ENCODE measurements at regions not wholly inside any gene's neighbourhood (a gene's known extent, or its start where the extent isn't known, plus 50 kb on each side); places are given as distances from the start of the nearest gene placed in this dataset.

- ATAC-seq (no peak), DNase-seq (no peak)
- Mint-ChIP-seq H3K4me1 (ENCODE audit: low read depth) (peaks cover 9% of the 10 kb centered on the region), H3K27ac (no peak overlapping the region), H3K4me3 (no peak overlapping the region), H3K36me3 (ENCODE audit: low read depth) (no peaks in the 10 kb centered on the region), H3K9me3 (ENCODE audit: insufficient read depth) (no peaks in the 10 kb centered on the region), H3K27me3 (ENCODE audit: low read depth) (peaks cover 24% of the 10 kb centered on the region)
- CTCF ChIA-PET, result interaction anchor here (0.6 to 1.3 kb wide), 3 partner anchors 9 to 97 kb away, joined by 3 to 4 read pairs (median 4); no protein-coding TSS in a partner anchor
- POLR2A ChIA-PET, result no interaction called here
Measured at GRCh38 chr6:79804732-79805131, 142.6 kb downstream of the ELOVL4 start.

- H3K9me3 Mint-ChIP-seq (ENCODE audit: insufficient read depth), result no peaks in the 10 kb centered on the region
- ChIA-PET CTCF (no interaction called here), POLR2A (no interaction called here)
- H3K4me1 Mint-ChIP-seq (ENCODE audit: low read depth), result peaks cover 9% of the 10 kb centered on the region
- no peak for ATAC-seq
- H3K27me3 Mint-ChIP-seq (ENCODE audit: low read depth), result peaks cover 24% of the 10 kb centered on the region
- DNase-seq, result no peak
- no peaks in the 10 kb centered on the region for H3K36me3 Mint-ChIP-seq (ENCODE audit: low read depth)
- H3K4me3 Mint-ChIP-seq, result no peak overlapping the region
- H3K27ac Mint-ChIP-seq, result no peak overlapping the region
Measured at GRCh38 chr6:79803917-79804316, 143.4 kb downstream of the ELOVL4 start.

- Mint-ChIP-seq H3K4me1 (ENCODE audit: low read depth) (peaks cover 9% of the 10 kb centered on the region), H3K4me3 (no peak overlapping the region), H3K36me3 (ENCODE audit: low read depth) (no peaks in the 10 kb centered on the region), H3K27me3 (ENCODE audit: low read depth) (peaks cover 16% of the 10 kb centered on the region), H3K27ac (no peak overlapping the region), H3K9me3 (ENCODE audit: insufficient read depth) (no peaks in the 10 kb centered on the region)
- DNase-seq, result no peak
- ATAC-seq, result no peak
- ChIA-PET POLR2A (no interaction called here), CTCF (interaction anchor here (1.2 to 1.7 kb wide), 3 partner anchors 12 to 65 kb away, joined by 3 to 5 read pairs (median 4); no protein-coding TSS in a partner anchor)
Measured at GRCh38 chr6:79802657-79803300, 144.6 kb downstream of the ELOVL4 start.

- DNase-seq (no peak), ATAC-seq (no peak)
- Mint-ChIP-seq H3K36me3 (ENCODE audit: low read depth) (no peaks in the 10 kb centered on the region), H3K4me1 (ENCODE audit: low read depth) (peaks cover 9% of the 10 kb centered on the region), H3K27me3 (ENCODE audit: low read depth) (peaks cover 12% of the 10 kb centered on the region), H3K27ac (no peak overlapping the region), H3K9me3 (ENCODE audit: insufficient read depth) (no peaks in the 10 kb centered on the region), H3K4me3 (no peak overlapping the region)
- ChIA-PET CTCF (interaction anchor here (0.9 to 1.7 kb wide), 6 partner anchors 9 to 67 kb away, joined by 3 to 9 read pairs (median 4); no protein-coding TSS in a partner anchor), POLR2A (no interaction called here)
Measured at GRCh38 chr6:79801362-79801761, 146.0 kb downstream of the ELOVL4 start.

GRCh38 chr6:79798841-79799240 lies 148.5 kb downstream of the ELOVL4 start:
- H3K27me3 Mint-ChIP-seq (ENCODE audit: low read depth), result peaks cover 12% of the 10 kb centered on the region
- DNase-seq, result no peak
- H3K27ac Mint-ChIP-seq, result no peak overlapping the region
- ChIA-PET POLR2A (no interaction called here), CTCF (no interaction called here)
- no peak for ATAC-seq
- no peak overlapping the region for H3K4me3 Mint-ChIP-seq
- no peaks in the 10 kb centered on the region for H3K36me3 Mint-ChIP-seq (ENCODE audit: low read depth)
- H3K9me3 Mint-ChIP-seq (ENCODE audit: insufficient read depth), result no peaks in the 10 kb centered on the region
- H3K4me1 Mint-ChIP-seq (ENCODE audit: low read depth), result peaks cover 3% of the 10 kb centered on the region

GRCh38 chr6:79797912-79798311 lies 149.4 kb downstream of the ELOVL4 start:
- peaks cover 11% of the 10 kb centered on the region for H3K27me3 Mint-ChIP-seq (ENCODE audit: low read depth)
- H3K4me1 Mint-ChIP-seq (ENCODE audit: low read depth), result peaks cover 3% of the 10 kb centered on the region
- ATAC-seq, result no peak
- H3K4me3 Mint-ChIP-seq, result no peak overlapping the region
- no peak overlapping the region for H3K27ac Mint-ChIP-seq
- H3K9me3 Mint-ChIP-seq (ENCODE audit: insufficient read depth), result no peaks in the 10 kb centered on the region
- ChIA-PET POLR2A (no interaction called here), CTCF (no interaction called here)
- no peaks in the 10 kb centered on the region for H3K36me3 Mint-ChIP-seq (ENCODE audit: low read depth)
- DNase-seq, result no peak

- peaks cover 3% of the 10 kb centered on the region for H3K4me1 Mint-ChIP-seq (ENCODE audit: low read depth)
- H3K36me3 Mint-ChIP-seq (ENCODE audit: low read depth), result no peaks in the 10 kb centered on the region
- POLR2A ChIA-PET, result no interaction called here
- H3K27me3 Mint-ChIP-seq (ENCODE audit: low read depth), result peaks cover 11% of the 10 kb centered on the region
- H3K4me3 Mint-ChIP-seq, result no peak overlapping the region
- ATAC-seq (no peak), DNase-seq (no peak)
- no peak overlapping the region for H3K27ac Mint-ChIP-seq
- no peaks in the 10 kb centered on the region for H3K9me3 Mint-ChIP-seq (ENCODE audit: insufficient read depth)
- CTCF ChIA-PET, result interaction anchor here (2.6 kb wide), 1 partner anchor 16 kb away, joined by 6 read pairs; no protein-coding TSS in a partner anchor
Measured at GRCh38 chr6:79797163-79797764, 150.1 kb downstream of the ELOVL4 start.

GRCh38 chr6:79796197-79796596 lies 151.2 kb downstream of the ELOVL4 start:
- peaks cover 7% of the 10 kb centered on the region for H3K4me1 Mint-ChIP-seq (ENCODE audit: low read depth)
- DNase-seq (no peak), ATAC-seq (no peak)
- H3K27me3 Mint-ChIP-seq (ENCODE audit: low read depth), result peaks cover 4% of the 10 kb centered on the region
- no peaks in the 10 kb centered on the region for H3K9me3 Mint-ChIP-seq (ENCODE audit: insufficient read depth)
- H3K27ac Mint-ChIP-seq, result no peak overlapping the region
- no peaks in the 10 kb centered on the region for H3K36me3 Mint-ChIP-seq (ENCODE audit: low read depth)
- no peak overlapping the region for H3K4me3 Mint-ChIP-seq
- ChIA-PET CTCF (interaction anchor here (1.1 to 2.6 kb wide), 3 partner anchors 17 to 74 kb away, joined by 3 to 9 read pairs (median 6); no protein-coding TSS in a partner anchor), POLR2A (interaction anchor here (0.5 kb wide), 1 partner anchor 22 kb away, joined by 3 read pairs; no protein-coding TSS in a partner anchor)

- Mint-ChIP-seq H3K27ac (no peak overlapping the region), H3K27me3 (ENCODE audit: low read depth) (peaks cover 11% of the 10 kb centered on the region), H3K36me3 (ENCODE audit: low read depth) (no peaks in the 10 kb centered on the region), H3K9me3 (ENCODE audit: insufficient read depth) (no peaks in the 10 kb centered on the region), H3K4me1 (ENCODE audit: low read depth) (peaks cover 4% of the 10 kb centered on the region), H3K4me3 (no peak overlapping the region)
- ATAC-seq, result no peak
- no peak for DNase-seq
- ChIA-PET CTCF (interaction anchor here (0.8 to 4.1 kb wide), 2 partner anchors 12 kb away, joined by 3 to 18 read pairs; no protein-coding TSS in a partner anchor), POLR2A (no interaction called here)
Measured at GRCh38 chr6:79789896-79790295, 157.5 kb downstream of the ELOVL4 start.

- no peak overlapping the region for H3K27ac Mint-ChIP-seq
- H3K4me3 Mint-ChIP-seq, result no peak overlapping the region
- CTCF ChIA-PET, result interaction anchor here (1.1 to 4.1 kb wide), 2 partner anchors 11 to 25 kb away, joined by 3 to 18 read pairs; no protein-coding TSS in a partner anchor
Measured at GRCh38 chr6:79788756-79789155, 157.6 kb downstream of the SH3BGRL2 start.

GRCh38 chr6:79787626-79788025 lies 156.5 kb downstream of the SH3BGRL2 start:
- ChIA-PET CTCF (interaction anchor here (1.6 to 4.1 kb wide), 2 partner anchors 9 to 26 kb away, joined by 5 to 18 read pairs; no protein-coding TSS in a partner anchor), POLR2A (no interaction called here)
- no peak for ATAC-seq
- Mint-ChIP-seq H3K9me3 (ENCODE audit: insufficient read depth) (no peaks in the 10 kb centered on the region), H3K27ac (no peak overlapping the region), H3K27me3 (ENCODE audit: low read depth) (peaks cover 14% of the 10 kb centered on the region), H3K4me1 (ENCODE audit: low read depth) (peaks cover 4% of the 10 kb centered on the region), H3K36me3 (ENCODE audit: low read depth) (no peaks in the 10 kb centered on the region), H3K4me3 (no peak overlapping the region)
- DNase-seq, result no peak

More at GRCh38 chr6:79788756-79789155, 157.6 kb downstream of the SH3BGRL2 start:
- Mint-ChIP-seq H3K27me3 (ENCODE audit: low read depth) (peaks cover 14% of the 10 kb centered on the region), H3K4me1 (ENCODE audit: low read depth) (peaks cover 4% of the 10 kb centered on the region), H3K36me3 (ENCODE audit: low read depth) (no peaks in the 10 kb centered on the region), H3K9me3 (ENCODE audit: insufficient read depth) (no peaks in the 10 kb centered on the region)
- POLR2A ChIA-PET, result no interaction called here
- DNase-seq, result no peak
- no peak for ATAC-seq

- ChIA-PET POLR2A (no interaction called here), CTCF (no interaction called here)
- H3K9me3 Mint-ChIP-seq (ENCODE audit: insufficient read depth), result no peaks in the 10 kb centered on the region
- no peaks in the 10 kb centered on the region for H3K4me1 Mint-ChIP-seq (ENCODE audit: low read depth)
- H3K36me3 Mint-ChIP-seq (ENCODE audit: low read depth), result no peaks in the 10 kb centered on the region
- H3K27ac Mint-ChIP-seq, result no peak overlapping the region
- no peak overlapping the region for H3K4me3 Mint-ChIP-seq
- H3K27me3 Mint-ChIP-seq (ENCODE audit: low read depth), result peaks cover 14% of the 10 kb centered on the region
- no peak for ATAC-seq
- DNase-seq, result no peak
Measured at GRCh38 chr6:79784395-79784753, 153.2 kb downstream of the SH3BGRL2 start.

All from activated CD8-positive, alpha-beta T cell treated with anti-CD3 and anti-CD28 coated beads, Interleukin-2, amount 10 ng/mL, durations not matched to agents 7 days and 5 days (primary cell).